Activated CD8-positive, alpha-beta T cell treated with anti-CD3 and anti-CD28 coated beads for 36 hours (primary cell): ENCODE measurements at regions not wholly inside any gene's neighbourhood (a gene's known extent, or its start where the extent isn't known, plus 50 kb on each side); places are given as distances from the start of the nearest gene placed in this dataset.

Experiments
- ATAC-seq: fragments of 200-7000 bp; cut with Tn5 transposase; one replicate; pipeline ENCODE4 v1.10.0; 2021; ENCODE audit warnings: mild to moderate bottlenecking, moderate library complexity
- CTCF ChIA-PET: fragments of 350-600 bp; sonication (Branson Sonifier 250); formaldehyde crosslinking; loops from one replicate; lab custom pipeline; 2021; ENCODE audit warnings: antibody characterized with exemption; lab: Charles Lee
- POLR2A ChIA-PET: fragments of 350-600 bp; sonication (Branson Sonifier 250); formaldehyde crosslinking; loops from one replicate; lab custom pipeline; 2021; ENCODE audit warnings: antibody characterized with exemption; lab: Charles Lee
- DNase-seq: peaks from one replicate; pipeline ENCODE4 v3.0.0-alpha.2; 2020
- H3K27ac Mint-ChIP-seq: one replicate; pipeline ENCODE4 v1.8.0; 2021; ENCODE audit warnings: mild to moderate bottlenecking, mixed read lengths
- H3K27me3 Mint-ChIP-seq: one replicate; pipeline ENCODE4 v1.8.0; 2021; ENCODE audit warnings: mixed read lengths
- H3K36me3 Mint-ChIP-seq: one replicate; pipeline ENCODE4 v1.8.0; 2021; ENCODE audit warnings: low read depth, mixed read lengths
- H3K4me1 Mint-ChIP-seq: one replicate; pipeline ENCODE4 v1.8.0; 2021; ENCODE audit warnings: low read depth, mixed read lengths
- H3K4me3 Mint-ChIP-seq: one replicate; pipeline ENCODE4 v1.8.0; 2021; ENCODE audit warnings: mild to moderate bottlenecking, moderate library complexity, mixed read lengths
- H3K9me3 Mint-ChIP-seq: one replicate; pipeline ENCODE4 v1.8.0; 2021; ENCODE audit warnings: mixed read lengths
- intact Hi-C: fragments of 100-400 bp; cut with micrococcal nuclease; formaldehyde crosslinking; loops from one replicate; pipeline ENCODE4 v1.10.0; 2022
- TF ChIP-seq, protein P1 (sequence below): fragments of 200-600 bp; IDR thresholded peaks from one replicate; pipeline ENCODE4 v1.8.0; 2022; ENCODE audit warnings: antibody characterized with exemption, mild to moderate bottlenecking

DNA sequence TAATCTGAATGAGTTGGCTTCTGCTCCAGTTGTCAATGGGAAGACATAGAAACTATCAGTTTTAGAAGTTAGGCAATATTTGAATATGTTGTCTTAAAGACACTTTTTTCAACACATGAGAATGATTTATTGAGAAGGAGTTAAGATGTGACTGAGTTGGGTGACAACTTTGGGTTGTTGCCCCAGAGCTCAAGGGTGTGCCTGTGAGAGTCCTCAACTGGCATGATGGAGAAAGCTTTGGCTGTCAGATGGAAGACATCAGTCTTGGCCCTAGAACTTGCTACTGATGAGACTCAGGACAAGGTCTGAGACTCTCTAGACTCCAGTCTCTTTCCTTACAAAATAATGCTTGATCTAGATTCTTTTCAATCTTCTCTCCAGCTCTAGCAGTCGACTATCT, 69.0 kb upstream of the CTAGE1 start:
- TF ChIP-seq, protein P1, sequence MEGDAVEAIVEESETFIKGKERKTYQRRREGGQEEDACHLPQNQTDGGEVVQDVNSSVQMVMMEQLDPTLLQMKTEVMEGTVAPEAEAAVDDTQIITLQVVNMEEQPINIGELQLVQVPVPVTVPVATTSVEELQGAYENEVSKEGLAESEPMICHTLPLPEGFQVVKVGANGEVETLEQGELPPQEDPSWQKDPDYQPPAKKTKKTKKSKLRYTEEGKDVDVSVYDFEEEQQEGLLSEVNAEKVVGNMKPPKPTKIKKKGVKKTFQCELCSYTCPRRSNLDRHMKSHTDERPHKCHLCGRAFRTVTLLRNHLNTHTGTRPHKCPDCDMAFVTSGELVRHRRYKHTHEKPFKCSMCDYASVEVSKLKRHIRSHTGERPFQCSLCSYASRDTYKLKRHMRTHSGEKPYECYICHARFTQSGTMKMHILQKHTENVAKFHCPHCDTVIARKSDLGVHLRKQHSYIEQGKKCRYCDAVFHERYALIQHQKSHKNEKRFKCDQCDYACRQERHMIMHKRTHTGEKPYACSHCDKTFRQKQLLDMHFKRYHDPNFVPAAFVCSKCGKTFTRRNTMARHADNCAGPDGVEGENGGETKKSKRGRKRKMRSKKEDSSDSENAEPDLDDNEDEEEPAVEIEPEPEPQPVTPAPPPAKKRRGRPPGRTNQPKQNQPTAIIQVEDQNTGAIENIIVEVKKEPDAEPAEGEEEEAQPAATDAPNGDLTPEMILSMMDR = no peak
- H3K4me3 Mint-ChIP-seq = no peak overlapping the region
- no peaks in the 10 kb centered on the region for H3K27me3 Mint-ChIP-seq
- ChIA-PET POLR2A (no interaction called here), CTCF (no interaction called here)
- DNase-seq = no peak
- H3K36me3 Mint-ChIP-seq = no peaks in the 10 kb centered on the region
- no peaks in the 10 kb centered on the region for H3K4me1 Mint-ChIP-seq
- no peaks in the 10 kb centered on the region for H3K9me3 Mint-ChIP-seq
- no peak overlapping the region for H3K27ac Mint-ChIP-seq
- intact Hi-C loops = no loop called here
- ATAC-seq = no peak

DNA sequence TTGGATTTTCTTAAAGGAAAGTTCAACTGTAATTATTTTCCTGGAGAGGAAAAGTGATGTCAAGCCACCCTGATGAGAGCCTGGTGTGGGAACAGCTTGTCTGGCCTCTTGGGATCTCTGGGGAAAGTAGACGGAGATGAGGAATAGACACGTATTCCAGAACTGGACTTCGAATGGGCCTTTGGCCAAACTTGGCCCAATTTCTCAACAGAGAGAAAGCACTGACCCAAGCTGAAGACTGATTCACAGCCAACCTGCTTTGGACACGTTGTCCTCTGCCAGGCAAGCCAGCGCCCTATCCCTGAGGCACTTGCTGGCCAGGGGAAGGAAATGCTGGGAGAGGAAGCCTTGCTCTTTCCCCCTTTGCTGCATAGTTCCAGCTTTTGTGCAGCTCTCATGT, 70.8 kb upstream of the CTAGE1 start:
- no peaks in the 10 kb centered on the region for H3K4me1 Mint-ChIP-seq
- no peaks in the 10 kb centered on the region for H3K36me3 Mint-ChIP-seq
- TF ChIP-seq, protein P1 = no peak
- ChIA-PET CTCF (no interaction called here), POLR2A (no interaction called here)
- no peaks in the 10 kb centered on the region for H3K9me3 Mint-ChIP-seq
- no peak for ATAC-seq
- H3K27ac Mint-ChIP-seq = no peak overlapping the region
- no peaks in the 10 kb centered on the region for H3K27me3 Mint-ChIP-seq
- H3K4me3 Mint-ChIP-seq = no peak overlapping the region
- intact Hi-C loops = no loop called here
- DNase-seq = no peak

DNA sequence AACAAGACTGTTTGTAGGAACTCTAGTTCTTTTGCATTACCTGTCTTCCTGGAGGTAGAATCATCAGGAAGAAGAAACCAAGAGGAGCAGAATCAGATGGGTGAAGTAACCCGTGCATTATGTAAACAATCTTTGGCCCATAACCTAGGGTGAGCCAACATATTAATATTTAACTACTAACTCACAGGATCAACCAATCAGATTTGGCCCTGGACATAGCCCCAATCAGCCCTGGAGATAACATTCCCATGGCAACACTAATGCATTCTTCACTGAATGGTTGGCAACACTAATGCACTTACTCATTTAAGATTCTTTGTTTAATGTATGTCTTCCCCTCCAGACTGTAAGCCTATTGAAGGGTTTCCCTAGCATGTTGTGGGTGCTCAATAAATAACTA, 72.0 kb upstream of the CTAGE1 start:
- ChIA-PET POLR2A (no interaction called here), CTCF (no interaction called here)
- no peaks in the 10 kb centered on the region for H3K9me3 Mint-ChIP-seq
- no peaks in the 10 kb centered on the region for H3K36me3 Mint-ChIP-seq
- DNase-seq = no peak
- H3K27me3 Mint-ChIP-seq = no peaks in the 10 kb centered on the region
- no peaks in the 10 kb centered on the region for H3K4me1 Mint-ChIP-seq
- TF ChIP-seq, protein P1 = no peak
- no peak for ATAC-seq
- H3K4me3 Mint-ChIP-seq = no peak overlapping the region
- intact Hi-C loops = no loop called here
- no peak overlapping the region for H3K27ac Mint-ChIP-seq

DNA sequence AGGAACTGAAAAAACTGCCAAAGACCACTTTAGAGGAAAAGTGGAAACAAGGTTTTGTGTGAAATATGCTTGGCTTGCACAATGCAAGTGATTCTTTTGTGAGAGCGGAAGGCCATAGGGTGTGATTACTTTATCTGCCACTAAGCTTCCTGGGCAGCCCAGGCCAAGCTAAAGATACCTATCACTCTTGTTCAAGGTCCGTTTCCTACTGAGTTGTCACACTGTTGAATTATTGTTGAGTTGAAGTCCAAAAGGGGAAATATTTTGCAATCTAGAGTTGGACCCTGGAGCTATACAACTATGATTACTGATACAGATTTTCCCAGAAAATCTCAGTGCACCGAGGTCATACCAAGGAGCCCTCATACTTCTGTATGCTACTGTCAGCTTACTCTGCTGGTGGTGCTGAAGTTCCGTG, 72.7 kb upstream of the CTAGE1 start:
- H3K27me3 Mint-ChIP-seq = no peaks in the 10 kb centered on the region
- intact Hi-C loops = no loop called here
- ChIA-PET CTCF (no interaction called here), POLR2A (no interaction called here)
- no peaks in the 10 kb centered on the region for H3K4me1 Mint-ChIP-seq
- H3K9me3 Mint-ChIP-seq = no peaks in the 10 kb centered on the region
- H3K36me3 Mint-ChIP-seq = no peaks in the 10 kb centered on the region
- no peak for DNase-seq
- no peak overlapping the region for H3K27ac Mint-ChIP-seq
- no peak for ATAC-seq
- TF ChIP-seq, protein P1 = no peak
- H3K4me3 Mint-ChIP-seq = no peak overlapping the region

DNA sequence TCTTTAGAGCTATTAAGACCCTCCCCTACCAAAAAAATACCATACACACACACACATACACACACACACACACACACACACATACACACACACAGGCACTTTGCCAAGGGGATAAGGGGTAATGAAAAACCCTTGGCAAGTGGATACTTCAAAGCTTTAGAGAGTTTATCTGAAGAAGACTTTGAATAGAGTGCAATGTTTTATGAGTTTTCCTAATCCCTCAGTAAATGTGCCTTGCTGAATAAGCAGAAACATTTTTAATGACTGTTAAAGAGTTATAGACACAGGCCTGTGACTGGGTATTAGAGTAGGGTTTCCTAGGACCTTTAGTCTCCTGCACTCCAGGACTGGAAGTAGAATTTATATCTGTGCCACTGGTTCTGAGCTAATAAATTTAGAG, 75.5 kb upstream of the CTAGE1 start:
- CTCF ChIA-PET = no interaction called here
- H3K4me3 Mint-ChIP-seq = no peak overlapping the region

More for the DNA sequence above, 75.5 kb upstream of the CTAGE1 start:
- no peak overlapping the region for H3K27ac Mint-ChIP-seq
- ATAC-seq (no peak), DNase-seq (no peak)
- H3K4me1 Mint-ChIP-seq = no peaks in the 10 kb centered on the region
- peaks cover 3% of the 10 kb centered on the region for H3K9me3 Mint-ChIP-seq
- POLR2A ChIA-PET = no interaction called here
- H3K36me3 Mint-ChIP-seq = no peaks in the 10 kb centered on the region
- intact Hi-C loops = no loop called here
- TF ChIP-seq, protein P1 = no peak
- H3K27me3 Mint-ChIP-seq = peaks cover 3% of the 10 kb centered on the region
